ENCODE measurements at regions not wholly inside any gene's neighbourhood (a gene's known extent, or its start where the extent isn't known, plus 50 kb on each side); places are given as distances from the start of the nearest gene placed in this dataset.
"Not testable (repeated sequence)": the region's sequence is repeated elsewhere in the genome, so short reads cannot be mapped to it uniquely, and the experiment has no call there.

DNA sequence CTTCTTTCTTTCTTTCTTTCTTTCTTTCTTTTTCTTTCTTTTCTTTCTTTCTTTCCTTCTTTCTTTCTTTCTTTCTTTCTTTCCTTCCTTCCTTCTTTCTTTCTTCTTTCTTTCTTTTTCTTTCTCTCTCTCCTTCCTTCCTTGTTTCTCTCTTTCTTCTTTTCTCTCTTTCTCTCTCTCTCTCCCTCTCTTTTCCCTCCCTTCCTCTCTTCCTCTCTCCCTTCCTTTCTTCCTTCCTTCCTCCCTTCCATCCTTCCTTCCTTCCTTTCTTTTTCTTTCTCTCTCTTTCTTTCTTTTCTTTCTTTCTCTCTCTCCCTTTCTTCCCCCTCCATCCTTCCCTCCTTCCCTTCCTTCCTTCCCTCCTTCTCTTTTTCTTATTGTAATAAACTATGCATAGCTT is 105.5 kb downstream of the ZBTB18 start:
- not testable (repeated sequence) for DNase-seq (ENCODE audit: low spot score)

DNA sequence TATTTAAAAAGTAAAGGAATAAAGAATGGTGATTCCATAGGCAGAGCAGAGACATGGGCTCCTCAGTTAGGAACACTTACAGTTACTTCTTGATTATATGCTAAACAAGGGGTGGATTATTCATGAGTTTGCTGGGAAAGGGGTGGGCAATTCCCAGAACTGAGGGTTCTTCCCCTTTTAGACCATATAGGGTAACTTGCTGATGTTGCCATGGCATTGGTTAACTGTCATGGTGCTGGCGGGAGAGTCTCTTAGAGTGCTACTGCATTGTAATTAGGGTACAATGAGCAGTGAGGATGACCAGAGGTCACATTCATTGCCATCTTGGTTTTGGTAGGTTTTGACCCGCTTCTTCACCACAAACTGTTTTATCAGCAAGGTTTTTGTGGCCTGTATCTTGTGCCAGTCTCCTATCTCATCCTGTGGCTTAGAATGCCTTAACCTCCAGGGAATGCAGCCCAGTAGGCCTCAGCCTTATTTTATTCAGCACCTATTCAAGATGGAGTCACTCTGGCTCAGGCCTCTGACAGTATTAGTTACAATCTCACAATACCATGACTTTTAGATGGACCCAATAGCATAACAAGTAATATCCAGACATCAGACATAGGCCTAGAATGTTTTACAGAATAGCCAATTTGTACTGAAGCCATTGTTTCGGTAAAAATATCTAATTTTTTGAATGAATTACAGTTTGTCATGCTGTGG is 106.8 kb downstream of the ZBTB18 start:
- DNase-seq (ENCODE audit: low spot score), result no peak

DNA sequence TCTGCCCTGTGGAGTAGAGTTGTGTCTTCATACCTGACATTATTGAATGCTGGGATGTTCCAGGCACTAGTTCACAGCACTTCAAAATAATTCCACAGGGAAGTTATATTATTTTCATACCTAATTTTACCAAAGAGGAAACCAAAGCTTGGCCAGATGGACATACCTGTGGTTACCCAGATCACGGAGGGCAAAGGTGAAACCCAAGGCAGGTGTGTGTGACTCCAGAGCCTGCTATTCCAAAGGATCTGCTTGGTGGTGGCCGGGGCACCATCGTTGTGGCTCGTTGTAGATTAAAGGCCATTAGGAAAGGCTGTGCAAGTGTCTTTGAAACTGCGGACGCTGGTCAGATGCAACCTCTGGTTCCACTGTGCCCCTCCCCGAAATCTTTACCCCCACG is 108.6 kb downstream of the ZBTB18 start:
- DNase-seq (ENCODE audit: low spot score), result peak; percentile 14

DNA sequence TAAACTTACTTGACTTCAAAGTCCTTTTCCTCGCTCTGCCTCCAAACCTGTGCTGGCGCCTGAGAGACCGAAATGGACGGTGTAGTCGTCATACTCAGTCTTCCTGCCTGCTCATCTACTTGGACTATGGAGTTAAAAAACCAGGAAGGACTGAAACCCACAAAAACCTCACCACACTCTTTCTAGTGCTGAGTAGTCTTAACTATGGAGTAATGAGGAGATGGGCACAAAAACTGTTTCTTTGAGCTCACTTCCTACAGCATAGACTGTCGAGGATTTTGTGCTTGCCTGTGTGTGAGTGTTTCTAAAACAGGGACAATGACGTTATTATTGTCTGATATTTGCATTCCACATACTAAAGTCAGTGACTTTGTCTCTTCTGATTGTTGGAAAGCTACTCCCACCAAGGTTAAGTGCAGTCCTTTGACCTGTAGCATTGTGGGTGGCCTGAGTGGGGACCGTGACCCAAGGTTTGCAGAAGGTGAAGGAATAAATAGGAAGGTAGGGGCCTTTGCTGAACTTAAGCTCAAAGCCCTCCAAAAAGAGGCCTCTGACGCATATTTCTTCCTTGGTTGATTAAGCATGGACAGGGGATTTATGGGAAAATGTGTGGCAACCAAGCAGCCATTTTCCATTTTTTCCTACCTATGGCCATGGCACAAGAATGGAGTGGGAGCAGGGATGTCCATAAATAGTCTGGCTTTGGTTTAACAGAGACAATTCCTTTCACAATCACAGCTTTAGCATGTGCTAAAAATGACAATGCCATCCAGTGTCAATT is 109.6 kb downstream of the ZBTB18 start:
- no peak for DNase-seq (ENCODE audit: low spot score)

DNA sequence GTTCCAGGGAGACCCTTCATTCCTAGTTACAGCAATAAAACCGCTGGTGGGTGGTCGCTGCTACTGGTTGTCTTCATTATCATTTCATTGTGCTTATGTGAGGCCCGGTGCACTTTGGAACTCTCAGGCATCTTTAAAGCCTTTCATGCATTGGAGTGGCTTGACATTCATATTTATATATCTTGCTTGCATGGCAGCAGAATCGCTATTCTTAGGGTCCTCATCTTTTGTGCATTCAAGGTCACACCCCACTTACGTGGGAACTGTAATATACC is 110.1 kb downstream of the ZBTB18 start:
- DNase-seq (ENCODE audit: low spot score), result no peak

DNA sequence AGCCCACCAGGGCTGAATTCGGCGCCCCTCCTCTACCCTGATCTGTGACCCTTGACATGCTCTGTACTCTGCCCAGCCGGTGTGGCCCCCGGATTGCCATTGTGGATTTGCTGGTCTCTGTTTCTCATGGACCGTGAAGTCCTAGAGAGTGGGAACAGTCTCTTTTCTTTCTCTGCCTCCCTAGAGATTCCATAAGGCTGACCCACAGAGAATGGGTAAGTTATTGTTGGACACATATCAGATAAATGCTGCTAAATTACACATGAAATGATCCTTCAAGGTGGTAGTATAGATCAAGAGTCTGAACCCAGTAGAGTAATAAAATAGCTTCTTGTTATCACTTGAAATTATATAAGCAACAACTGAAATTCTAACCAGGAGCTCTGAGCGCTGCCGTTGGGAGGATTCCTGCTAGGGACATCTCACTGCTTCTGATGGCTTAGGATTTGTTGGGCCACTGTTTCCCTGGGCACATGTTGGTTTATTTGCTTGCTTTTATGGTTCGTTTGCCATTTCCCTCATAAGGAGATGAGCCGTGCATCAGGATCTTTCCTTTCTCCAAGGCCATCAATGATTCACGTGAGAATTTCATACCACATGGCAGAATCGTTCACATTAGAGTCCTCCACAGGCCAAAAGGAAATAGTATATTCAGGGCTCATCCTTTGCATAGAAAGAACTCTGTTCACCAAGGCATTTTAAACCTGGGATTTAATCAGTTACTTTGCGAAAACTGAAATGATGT is 111.9 kb downstream of the ZBTB18 start:
- no peak for DNase-seq (ENCODE audit: low spot score)

DNA sequence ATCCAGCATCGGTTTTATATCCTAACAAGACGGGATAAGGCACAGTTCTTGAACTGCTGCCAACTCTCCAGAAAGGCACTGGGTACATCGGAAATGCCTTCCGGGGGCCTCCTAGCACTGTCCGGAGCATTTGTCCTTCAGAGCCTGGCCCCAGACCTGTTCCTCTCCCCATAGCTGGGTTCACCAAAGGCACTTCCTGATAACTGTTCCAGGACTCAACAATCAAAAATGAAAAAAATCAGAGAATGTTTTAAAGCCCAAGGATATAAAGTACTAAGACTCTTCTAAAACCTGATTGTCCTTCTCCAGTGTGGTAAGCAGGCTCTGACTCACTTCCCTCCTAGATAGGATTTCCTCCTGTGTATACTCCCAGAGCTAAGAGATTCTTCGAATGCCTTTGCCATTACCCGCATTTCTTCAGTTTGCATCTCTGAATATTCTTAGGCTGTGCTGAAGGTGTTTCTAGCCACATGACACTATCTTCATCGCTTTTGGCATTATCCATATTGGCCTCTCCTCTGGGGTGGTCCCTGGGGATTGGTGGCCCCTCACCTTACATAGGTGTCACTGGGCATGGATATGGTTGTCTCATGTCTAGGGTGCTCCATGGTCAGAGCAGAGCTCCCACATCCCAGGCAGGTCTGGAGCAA is 112.9 kb downstream of the ZBTB18 start:
- peak; percentile 74 for DNase-seq (ENCODE audit: low spot score)

DNA sequence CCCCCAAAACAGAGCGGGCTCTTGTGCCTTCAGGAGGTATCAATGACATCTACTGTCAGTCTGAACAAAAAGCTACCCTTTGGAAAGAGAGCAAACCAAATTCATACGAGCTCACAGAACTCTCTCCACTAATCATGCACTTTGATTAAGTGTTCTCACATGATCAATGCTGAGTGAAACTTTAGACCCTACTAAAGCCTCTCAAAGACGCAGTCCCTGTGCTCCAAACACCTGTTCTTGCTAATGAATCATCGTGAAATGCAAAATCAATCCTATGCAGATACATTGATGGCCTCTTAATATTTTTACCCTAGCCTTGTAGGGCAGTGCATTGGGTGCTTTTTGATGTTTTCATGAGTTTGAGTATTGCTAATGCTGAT is 113.4 kb downstream of the ZBTB18 start:
- no peak for DNase-seq (ENCODE audit: low spot score)

DNA sequence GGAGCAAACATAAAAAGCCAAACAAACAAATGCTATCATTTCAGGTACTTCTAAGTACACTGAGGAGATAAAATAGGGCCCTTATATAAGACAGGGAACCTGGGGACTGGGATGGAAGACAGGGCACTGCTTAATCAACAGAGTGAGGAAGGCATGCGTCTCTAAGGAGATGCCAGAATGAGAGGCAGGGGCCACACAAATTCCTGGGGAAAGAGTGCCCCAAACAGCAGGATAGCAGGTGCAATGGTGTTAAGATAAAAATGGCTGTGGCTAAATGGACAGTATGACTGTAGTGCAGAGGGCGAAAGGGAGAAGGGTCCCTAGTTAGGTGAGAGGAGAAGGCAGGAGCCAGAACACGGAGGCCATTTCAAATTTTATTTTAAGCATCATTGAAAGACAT is 113.9 kb downstream of the ZBTB18 start:
- DNase-seq (ENCODE audit: low spot score), result no peak

DNA sequence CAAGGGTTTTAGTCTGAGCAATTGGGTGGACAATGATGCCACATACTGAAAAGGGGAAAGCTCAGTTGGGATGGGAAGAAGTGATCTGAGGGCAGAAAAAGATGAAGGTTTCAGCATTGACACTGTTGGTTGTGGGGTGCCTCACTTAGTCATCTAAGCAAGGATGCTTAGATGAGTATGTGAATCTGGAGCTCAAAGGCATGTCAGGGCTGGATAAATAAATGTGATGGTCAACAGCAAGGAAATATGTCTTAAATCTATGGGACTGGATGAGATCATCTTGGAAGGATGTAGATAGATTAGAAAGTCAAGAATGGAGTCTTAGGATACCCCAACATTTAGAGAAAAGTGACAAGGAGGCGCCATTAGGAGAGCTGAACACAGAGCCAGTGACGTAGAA is 114.6 kb downstream of the ZBTB18 start:
- DNase-seq (ENCODE audit: low spot score), result no peak

DNA sequence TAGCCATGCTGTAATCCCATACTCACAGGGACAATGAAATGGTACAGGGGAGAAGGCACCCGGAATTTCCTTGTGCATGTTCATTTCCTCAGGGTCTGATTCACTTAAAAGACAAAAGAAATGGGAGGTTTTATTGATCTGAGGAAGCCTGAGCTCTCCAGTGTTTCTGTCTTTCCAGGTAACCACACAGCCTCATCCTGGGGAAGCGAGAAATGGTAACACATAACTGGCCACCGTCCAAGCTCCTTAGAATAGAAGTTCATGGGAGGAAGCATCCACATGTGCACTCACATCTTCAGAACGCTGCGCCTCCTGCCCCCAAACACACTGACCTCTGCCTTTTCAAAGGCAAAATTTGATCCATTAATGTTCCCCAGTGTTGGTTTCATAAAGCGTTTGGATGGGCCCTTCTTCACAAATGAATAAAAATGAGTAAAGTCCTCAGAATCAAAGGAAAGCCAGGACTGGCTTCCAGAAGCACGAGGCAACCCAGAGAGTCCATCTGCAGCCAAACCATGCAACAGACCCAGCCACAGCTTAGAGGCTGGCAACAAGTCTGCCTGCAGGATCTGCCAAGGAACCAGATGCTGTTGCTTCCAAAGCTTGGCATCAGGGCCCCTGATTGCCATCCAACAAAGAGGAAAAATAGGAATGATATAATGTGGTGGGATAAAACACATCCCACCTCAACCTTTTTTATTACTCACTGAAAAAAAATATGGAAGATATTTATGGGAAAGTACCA is 120.3 kb downstream of the ZBTB18 start:
- DNase-seq (ENCODE audit: low spot score), result no peak

DNA sequence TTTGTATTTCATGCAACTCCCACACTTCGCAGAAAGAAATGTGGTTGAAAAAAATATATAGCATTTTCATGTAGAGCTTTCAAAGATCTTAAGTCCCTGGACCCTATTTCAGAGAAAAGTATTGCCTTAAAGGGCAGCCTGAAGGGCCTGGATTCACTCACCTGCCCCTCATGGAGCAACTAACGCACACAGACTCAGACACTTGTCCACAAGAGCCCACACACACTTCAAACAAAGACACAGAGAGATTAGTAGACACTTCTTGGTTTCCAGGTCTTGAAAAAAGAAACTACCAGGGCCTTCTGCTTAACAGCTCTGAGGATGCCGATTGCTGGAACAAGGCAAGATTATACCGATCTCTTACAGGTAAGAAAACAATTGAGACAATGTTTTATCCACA is 122.2 kb downstream of the ZBTB18 start:
- no peak for DNase-seq (ENCODE audit: low spot score)

DNA sequence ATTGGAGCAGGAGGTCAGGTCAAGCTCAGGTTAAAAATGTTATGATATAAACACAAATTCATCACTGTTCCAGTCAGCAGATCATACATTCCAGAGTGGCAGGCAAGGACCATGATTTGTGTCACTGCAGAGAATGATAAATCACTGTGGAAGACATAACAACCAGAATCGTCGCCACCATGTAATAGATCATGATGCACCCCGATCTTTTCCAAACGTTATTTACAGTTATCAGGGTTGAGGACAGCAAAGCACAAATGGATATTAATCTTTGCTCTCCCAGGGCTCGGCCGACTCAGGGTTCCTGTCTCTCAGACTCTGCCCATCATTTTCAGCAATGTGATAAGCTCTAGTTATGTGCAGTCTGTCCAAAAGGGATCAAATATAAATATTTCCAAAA is 122.7 kb downstream of the ZBTB18 start:
- no peak for DNase-seq (ENCODE audit: low spot score)

DNA sequence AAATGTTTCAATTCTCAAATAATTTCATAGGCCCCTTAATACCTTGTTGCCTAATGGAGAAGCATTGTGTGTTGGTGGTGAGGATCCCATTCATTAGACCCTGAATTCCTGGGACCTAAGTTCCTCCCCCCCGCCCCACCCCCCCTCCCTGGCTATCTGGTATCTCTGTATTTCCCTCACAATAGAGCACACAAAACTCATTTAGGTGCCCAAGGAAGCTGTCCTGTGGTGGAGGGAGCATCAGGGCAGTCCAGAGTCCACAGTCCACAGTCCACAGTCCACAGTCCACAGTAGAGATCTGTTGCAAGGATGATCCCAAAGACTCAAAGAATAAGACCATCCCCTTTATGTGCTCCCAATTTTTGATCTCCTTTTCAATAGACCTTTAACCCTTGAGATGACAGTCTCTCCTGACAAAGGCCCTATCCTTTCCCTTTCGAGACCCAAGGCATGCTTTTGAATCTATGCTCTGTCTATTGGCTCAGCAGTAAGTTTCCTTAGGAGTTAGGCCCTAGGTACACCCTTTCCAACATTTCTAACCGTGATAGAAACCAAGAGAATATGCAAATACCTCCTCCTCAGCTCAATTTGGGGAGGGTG is 123.9 kb downstream of the ZBTB18 start:
- DNase-seq (ENCODE audit: low spot score), result no peak

DNA sequence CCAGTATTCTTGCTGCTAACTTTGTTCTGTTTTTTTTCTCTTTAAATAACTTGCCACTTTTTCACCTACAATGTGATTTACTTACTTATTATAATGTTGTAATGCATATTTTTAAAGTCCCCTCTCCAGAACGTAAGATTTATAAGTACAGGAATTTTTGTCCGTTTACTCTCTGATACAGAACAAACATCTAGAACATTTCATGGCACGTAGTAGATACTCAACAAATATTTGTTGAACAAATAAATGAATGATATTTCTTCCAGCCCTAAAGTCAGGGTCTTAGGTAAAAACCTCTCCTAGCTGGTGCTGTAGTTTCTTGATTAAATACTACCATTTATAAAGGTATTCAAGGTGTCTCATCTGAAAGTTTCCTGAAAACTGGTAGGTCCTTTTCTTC is 125.1 kb downstream of the ZBTB18 start:
- no peak for DNase-seq (ENCODE audit: low spot score)

DNA sequence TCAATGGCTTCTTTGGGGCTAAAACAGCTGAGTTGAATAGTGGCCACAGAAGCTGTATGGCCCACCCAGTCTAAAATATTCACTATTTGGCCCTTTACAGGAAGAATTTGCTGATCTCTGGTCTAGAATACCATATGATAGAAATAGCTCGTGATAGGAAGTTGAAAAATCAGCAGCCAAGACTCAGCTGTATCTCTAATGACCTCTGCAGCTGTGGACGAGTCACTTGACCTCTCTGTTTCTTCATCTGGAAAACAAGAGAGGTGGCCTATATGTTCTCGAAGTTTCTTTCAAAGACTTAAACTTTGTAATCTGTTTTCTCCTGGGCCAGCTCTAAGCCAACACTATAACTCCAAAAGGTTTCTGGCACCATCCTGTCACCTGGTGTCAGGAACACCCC is 129.2 kb downstream of the ZBTB18 start:
- DNase-seq (ENCODE audit: low spot score), result no peak

DNA sequence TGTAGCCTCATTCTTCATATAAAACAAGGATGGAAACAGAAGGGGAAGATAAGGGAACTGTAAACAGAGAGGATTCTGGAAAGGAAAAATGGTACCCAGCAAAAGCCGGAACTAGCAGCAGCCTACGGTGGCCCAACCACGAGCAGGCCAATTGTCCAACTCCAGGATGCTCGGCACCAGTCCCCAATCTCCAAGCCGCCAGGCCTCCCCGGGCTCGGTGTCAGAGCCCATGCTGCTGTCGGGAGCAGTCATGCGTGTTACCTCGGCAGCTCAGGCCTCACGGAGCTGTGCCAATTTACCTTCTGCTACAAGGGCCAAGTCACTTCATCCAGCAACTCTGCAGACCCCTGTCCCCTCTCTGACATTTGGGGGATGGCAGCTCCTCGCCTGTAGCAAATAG is 130.8 kb downstream of the ZBTB18 start:
- no peak for DNase-seq (ENCODE audit: low spot score)

DNA sequence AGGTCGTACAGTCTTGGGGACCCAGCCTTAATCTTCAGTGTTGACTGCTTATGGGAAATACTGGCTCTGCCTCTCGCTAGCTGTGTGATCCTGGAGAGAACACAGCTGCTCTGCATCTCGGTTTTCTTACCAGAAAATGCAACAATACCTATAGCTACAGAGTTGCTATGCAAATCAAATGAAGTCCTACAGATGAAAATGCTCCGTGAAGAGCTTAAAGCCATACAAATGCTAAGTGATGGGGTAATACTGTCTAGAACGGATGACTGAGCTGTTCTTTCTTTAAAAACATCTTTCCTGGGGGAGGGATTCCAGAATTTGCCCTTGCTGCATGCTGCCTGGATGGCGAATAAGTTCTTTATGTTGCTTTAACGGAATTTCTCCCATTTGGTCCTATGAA is 132.0 kb downstream of the ZBTB18 start:
- DNase-seq (ENCODE audit: low spot score), result no peak

DNA sequence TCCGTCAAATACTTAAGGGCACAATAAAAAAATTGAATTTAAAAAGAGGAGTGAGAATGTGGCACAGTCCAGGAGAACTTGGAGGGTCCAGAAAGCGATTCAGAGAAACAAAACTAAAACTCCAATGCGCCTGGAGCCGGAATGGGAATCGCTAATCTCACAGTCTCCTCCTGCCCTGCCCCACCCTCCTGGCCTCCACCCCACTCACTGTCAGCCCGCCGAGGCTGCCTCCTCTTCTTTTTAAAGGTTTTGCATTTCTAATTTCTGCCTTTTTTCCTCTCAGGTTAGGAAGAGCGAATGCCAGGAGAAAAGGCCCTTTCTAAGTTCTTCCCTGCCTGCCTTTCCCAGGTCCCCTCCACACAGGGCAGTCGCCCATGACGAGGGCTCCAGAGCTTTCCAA is 135.3 kb downstream of the ZBTB18 start:
- DNase-seq (ENCODE audit: low spot score), result no peak

DNA sequence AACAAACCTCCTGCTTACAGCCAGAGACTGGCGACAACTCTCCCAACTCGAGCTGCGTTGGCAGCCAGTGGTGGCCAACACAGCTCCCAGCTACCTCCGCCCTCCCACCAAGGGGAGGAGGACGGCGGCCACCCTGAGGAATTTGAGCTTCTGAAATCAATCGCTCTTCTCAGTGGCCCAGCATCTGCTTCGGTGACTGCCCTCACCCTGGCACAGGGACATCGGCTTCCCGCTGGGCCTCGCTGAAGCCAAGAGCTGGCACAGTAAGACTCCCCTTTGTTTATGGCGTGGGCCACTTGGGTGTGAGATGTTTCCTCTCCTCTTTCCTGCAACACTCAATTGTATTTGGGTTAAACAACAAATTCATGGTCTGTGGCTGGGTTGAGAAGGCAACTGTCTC is 136.2 kb downstream of the ZBTB18 start:
- DNase-seq (ENCODE audit: low spot score), result no peak

DNA sequence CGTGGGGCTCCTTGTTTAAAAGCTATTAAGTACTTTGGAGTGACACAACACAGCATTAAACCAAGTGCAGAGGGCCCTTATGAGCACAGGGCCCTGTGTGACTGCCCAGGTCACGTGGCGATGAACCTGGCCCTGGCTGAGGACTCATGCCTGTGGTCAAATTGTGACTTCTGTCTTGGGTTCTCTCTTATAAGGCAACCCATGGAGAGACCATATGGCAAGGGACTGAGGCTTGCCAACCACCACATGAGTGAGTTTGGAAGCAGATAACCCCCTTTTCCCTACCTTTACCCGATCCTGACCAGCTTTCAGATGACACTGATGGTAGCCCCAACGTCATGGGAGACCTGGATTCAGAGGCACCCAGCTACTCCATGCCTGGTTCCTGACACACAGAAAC is 140.5 kb downstream of the ZBTB18 start:
- DNase-seq (ENCODE audit: low spot score), result no peak

All from HT-29 (cell line).